GM21825 (cell line): ENCODE measurements at regions not wholly inside any gene's neighbourhood (a gene's known extent, or its start where the extent isn't known, plus 50 kb on each side); places are given as distances from the start of the nearest gene placed in this dataset.
"Not testable (repeated sequence)": the region's sequence is repeated elsewhere in the genome, so short reads cannot be mapped to it uniquely, and the experiment has no call there.

Experiments
- ATAC-seq: cut with Tn5 transposase; IDR thresholded peaks from one replicate; pipeline ENCODE4 v1.9.1; 2021; ENCODE audit warnings: mild to moderate bottlenecking, moderate library complexity; ENCODE audit not compliant: unreplicated experiment

GRCh38 chr1:195715652-195716051, 892.6 kb downstream of the KCNT2 start:
- no peak for ATAC-seq

- no peak for ATAC-seq
Observed at GRCh38 chr1:195714248-195714647, 894.0 kb downstream of the KCNT2 start.

DNA sequence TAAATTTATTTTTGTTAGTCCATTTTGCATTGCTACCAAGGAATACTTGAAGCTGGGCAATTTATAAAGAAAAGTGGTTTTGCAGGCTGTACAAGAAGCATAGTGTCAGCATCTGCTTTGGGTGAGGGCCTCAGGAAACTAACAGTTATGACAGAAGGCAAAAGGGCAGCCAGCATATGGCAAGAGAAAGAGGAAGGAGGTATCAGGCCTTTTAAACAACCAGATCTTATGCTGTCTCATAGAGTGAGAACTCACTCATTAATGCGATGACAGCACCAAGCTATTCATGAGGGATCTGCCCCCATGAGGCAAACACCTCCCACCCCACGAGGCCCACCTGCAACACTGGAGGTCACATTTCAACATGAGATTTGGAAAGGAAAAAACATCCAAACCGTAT, 898.4 kb downstream of the KCNT2 start:
- ATAC-seq, result no peak

DNA sequence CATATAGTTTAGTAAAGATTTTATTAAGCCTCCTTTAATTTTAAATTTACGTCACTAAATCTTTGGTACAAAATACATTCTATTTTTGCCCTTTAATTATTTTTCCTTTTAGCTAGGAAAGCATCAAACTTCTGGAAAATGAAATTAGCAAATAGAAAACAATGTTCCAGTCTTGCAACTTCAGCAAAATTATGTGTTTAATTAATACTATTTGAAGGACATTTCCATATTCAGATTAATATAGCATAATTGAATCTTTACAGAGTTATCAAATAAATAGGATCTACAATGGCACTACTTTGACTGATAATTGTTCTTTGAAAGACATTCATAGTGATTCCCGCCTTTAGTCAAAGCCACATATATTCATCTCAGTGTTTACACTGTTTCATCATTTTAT, 904.2 kb downstream of the KCNT2 start:
- ATAC-seq, result no peak

DNA sequence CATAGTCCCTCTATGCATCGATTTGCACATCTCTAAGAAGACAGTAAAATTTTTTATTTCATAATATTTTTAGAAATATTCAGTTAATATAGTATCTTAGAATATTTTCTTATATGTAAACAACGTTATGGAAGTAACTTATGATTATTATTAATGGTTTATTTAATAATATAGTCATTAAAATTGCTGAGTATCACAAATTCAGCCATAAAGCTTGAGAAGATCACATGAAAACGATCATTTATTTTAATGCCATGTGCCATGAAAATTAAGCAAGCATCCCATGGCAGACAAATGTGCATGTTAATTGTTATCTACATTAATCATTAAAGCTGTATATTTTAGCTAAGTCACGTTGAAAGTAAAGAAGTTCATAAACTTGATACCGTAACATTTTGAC, 907.1 kb downstream of the KCNT2 start:
- ATAC-seq, result no peak

GRCh38 chr1:195697130-195697529, 911.1 kb downstream of the KCNT2 start:
- no peak for ATAC-seq

GRCh38 chr1:195686764-195687163, 921.5 kb downstream of the KCNT2 start:
- ATAC-seq, result no peak

- no peak for ATAC-seq
Observed at GRCh38 chr1:195664628-195665027, 943.6 kb downstream of the KCNT2 start.

- no peak for ATAC-seq
Observed at GRCh38 chr1:195663549-195664280, 944.5 kb downstream of the KCNT2 start.

GRCh38 chr1:195656780-195657179, 951.5 kb downstream of the KCNT2 start:
- no peak for ATAC-seq

- not testable (repeated sequence) for ATAC-seq
Observed at GRCh38 chr1:195648875-195649274, 959.4 kb downstream of the KCNT2 start.

GRCh38 chr1:195637539-195637938, 970.7 kb downstream of the KCNT2 start:
- ATAC-seq, result no peak

GRCh38 chr1:195618287-195618686, 990.0 kb downstream of the KCNT2 start:
- ATAC-seq, result no peak

GRCh38 chr1:195617106-195617505, 991.1 kb downstream of the KCNT2 start:
- no peak for ATAC-seq

GRCh38 chr1:195608883-195609282, 999.4 kb downstream of the KCNT2 start:
- no peak for ATAC-seq

- no peak for ATAC-seq
Observed at GRCh38 chr1:195606483-195606882, 1001.8 kb downstream of the KCNT2 start.

GRCh38 chr1:195604287-195604686, 1004.0 kb downstream of the KCNT2 start:
- no peak for ATAC-seq

DNA sequence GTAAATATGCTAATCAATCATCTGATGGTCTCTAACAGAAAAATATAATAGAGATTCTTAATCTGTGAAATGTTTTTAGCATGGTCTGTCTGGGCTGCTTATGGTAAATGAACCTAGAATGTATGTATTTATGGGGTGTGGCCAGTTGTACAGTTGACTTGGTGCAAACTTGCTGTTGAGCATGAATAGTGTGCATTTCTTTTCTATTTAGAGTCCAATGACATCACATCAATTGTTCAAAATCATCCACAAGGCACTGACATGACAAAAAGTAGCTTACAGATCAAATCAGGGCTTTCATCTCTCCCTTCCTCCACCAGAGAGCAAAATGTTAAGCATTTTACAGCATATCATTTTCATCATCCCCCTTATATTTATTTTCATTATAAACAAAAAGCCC, 1010.3 kb downstream of the KCNT2 start:
- no peak for ATAC-seq

DNA sequence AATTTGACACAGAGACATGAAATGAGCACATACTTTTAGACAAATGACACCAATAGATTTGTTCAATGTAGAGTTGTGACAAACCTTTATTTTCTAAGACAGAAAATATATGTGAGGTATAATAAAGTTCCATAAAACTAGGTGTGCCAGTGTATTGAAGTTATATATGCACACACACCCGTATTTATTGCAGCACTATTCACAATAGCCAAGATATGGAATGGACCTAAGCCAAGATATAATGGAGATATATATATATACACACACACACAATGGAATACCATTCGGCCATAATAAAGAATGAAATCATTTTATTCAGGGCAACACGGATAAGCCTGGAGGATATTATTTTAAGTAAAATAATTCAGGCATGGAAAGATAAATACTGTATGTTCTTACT, 1013.5 kb downstream of the KCNT2 start:
- ATAC-seq, result no peak

- ATAC-seq, result no peak
Observed at GRCh38 chr1:195594322-195594721, 1013.9 kb downstream of the KCNT2 start.

GRCh38 chr1:195591917-195592672, 1016.1 kb downstream of the KCNT2 start:
- ATAC-seq, result no peak

GRCh38 chr1:195590649-195591048, 1017.6 kb downstream of the KCNT2 start:
- ATAC-seq, result no peak
